ENCODE measurements at regions not wholly inside any gene's neighbourhood (a gene's known extent, or its start where the extent isn't known, plus 50 kb on each side); places are given as distances from the start of the nearest gene placed in this dataset.
A peak's percentile ranks its signal among the peaks of the same experiment; 100 is the strongest.
"Not testable (repeated sequence)": the region's sequence is repeated elsewhere in the genome, so short reads cannot be mapped to it uniquely, and the experiment has no call there.

GRCh38 chr17:61539728-61540127 is 51.3 kb downstream of the NACA2 start:
- H3K36me3 ChIP-seq; H3K27ac ChIP-seq; H3K27me3 ChIP-seq; ATAC-seq; H3K4me3 ChIP-seq; intact Hi-C loops (cut with DNase I); DNase-seq; H3K9me3 ChIP-seq; H3K4me1 ChIP-seq: not testable (repeated sequence)
- WGBS (ENCODE audit: insufficient coverage, low coverage, low lambda C conversion rate, missing lambda C conversion rate): 94% methylated on average over 2 of the region's 2 CpGs

- no peaks in the 10 kb centered on the region for H3K4me1 ChIP-seq
- TF ChIP-seq POLR2A (IDR thresholded peaks at IDR 0.05): no peak
- TF ChIP-seq, protein P1, sequence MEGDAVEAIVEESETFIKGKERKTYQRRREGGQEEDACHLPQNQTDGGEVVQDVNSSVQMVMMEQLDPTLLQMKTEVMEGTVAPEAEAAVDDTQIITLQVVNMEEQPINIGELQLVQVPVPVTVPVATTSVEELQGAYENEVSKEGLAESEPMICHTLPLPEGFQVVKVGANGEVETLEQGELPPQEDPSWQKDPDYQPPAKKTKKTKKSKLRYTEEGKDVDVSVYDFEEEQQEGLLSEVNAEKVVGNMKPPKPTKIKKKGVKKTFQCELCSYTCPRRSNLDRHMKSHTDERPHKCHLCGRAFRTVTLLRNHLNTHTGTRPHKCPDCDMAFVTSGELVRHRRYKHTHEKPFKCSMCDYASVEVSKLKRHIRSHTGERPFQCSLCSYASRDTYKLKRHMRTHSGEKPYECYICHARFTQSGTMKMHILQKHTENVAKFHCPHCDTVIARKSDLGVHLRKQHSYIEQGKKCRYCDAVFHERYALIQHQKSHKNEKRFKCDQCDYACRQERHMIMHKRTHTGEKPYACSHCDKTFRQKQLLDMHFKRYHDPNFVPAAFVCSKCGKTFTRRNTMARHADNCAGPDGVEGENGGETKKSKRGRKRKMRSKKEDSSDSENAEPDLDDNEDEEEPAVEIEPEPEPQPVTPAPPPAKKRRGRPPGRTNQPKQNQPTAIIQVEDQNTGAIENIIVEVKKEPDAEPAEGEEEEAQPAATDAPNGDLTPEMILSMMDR (IDR thresholded peaks at IDR 0.05): no peak
- no peak for DNase-seq
- H3K27me3 ChIP-seq: no peaks in the 10 kb centered on the region
- no peak overlapping the region for H3K27ac ChIP-seq
- intact Hi-C loops (cut with DNase I): no loop called here
- H3K4me3 ChIP-seq: no peak overlapping the region
- no peaks in the 10 kb centered on the region for H3K9me3 ChIP-seq
- no peak for ATAC-seq
- no peaks in the 10 kb centered on the region for H3K36me3 ChIP-seq
These were observed 52.5 kb downstream of the NACA2 start for GRCh38 chr17:61538480-61538879.

DNA sequence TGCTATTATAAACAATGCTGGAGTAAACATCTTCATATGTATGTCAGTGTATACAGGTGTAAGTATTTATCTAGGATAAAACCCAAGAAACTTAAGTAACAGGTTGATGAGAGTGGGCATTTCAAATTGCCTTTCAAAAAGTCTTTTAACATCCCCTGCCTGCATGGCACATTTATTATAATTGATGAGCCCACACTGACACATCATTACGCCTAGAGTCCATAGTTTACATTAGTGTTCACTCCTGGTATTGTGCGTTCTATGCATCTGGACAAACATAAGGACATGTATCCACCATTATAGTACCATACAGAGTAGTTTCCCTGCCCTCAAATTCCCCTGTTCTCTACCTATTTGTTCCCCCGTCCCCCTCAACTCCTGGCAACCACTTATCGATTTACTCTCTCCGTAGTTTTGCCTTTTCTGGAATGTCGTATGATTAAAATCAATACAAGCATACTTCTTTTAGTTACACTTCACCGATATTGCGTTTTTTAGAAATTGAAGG is 53.7 kb downstream of the NACA2 start:
- Histone ChIP-seq H3K27ac (no peak overlapping the region), H3K27me3 (no peaks in the 10 kb centered on the region), H3K36me3 (no peaks in the 10 kb centered on the region), H3K4me3 (no peak overlapping the region), H3K9me3 (no peaks in the 10 kb centered on the region), H3K4me1 (no peaks in the 10 kb centered on the region)
- TF ChIP-seq, protein P1 (IDR thresholded peaks at IDR 0.05): no peak
- TF ChIP-seq POLR2A (IDR thresholded peaks at IDR 0.05): no peak
- ATAC-seq (no peak), DNase-seq (no peak)
- 75% methylated on average over 8 of the region's 8 CpGs for WGBS (ENCODE audit: insufficient coverage, low coverage, low lambda C conversion rate, missing lambda C conversion rate)
- intact Hi-C loops (cut with DNase I): no loop called here

- H3K4me1 ChIP-seq: no peaks in the 10 kb centered on the region
- TF ChIP-seq, protein P1 (IDR thresholded peaks at IDR 0.05): no peak
- no peak for TF ChIP-seq POLR2A (IDR thresholded peaks at IDR 0.05)
- ATAC-seq (peak in 1 of 4 donors; percentile 22), DNase-seq (no peak)
- intact Hi-C loops (cut with DNase I): no loop called here
- H3K4me3 ChIP-seq: no peak overlapping the region
- no peaks in the 10 kb centered on the region for H3K9me3 ChIP-seq
- no peaks in the 10 kb centered on the region for H3K36me3 ChIP-seq
- H3K27me3 ChIP-seq: no peaks in the 10 kb centered on the region
- WGBS (ENCODE audit: insufficient coverage, low coverage, low lambda C conversion rate, missing lambda C conversion rate): 39% methylated on average over 5 of the region's 5 CpGs
- no peak overlapping the region for H3K27ac ChIP-seq
These were observed 54.5 kb downstream of the NACA2 start for GRCh38 chr17:61536422-61536955.
